ENCODE measurements at regions not wholly inside any gene's neighbourhood (a gene's known extent, or its start where the extent isn't known, plus 50 kb on each side); places are given as distances from the start of the nearest gene placed in this dataset.

GRCh38 chr20:52838510-52839241, 133.5 kb upstream of the TSHZ2 start:
- Histone ChIP-seq H3K4me3 (no peak overlapping the region), H3K4me1 (ENCODE audit: low read depth) (no peaks in the 10 kb centered on the region)
- no peak for TF ChIP-seq CTCF (IDR thresholded peaks at IDR 0.05; ENCODE audit: low read depth, low read length)

DNA sequence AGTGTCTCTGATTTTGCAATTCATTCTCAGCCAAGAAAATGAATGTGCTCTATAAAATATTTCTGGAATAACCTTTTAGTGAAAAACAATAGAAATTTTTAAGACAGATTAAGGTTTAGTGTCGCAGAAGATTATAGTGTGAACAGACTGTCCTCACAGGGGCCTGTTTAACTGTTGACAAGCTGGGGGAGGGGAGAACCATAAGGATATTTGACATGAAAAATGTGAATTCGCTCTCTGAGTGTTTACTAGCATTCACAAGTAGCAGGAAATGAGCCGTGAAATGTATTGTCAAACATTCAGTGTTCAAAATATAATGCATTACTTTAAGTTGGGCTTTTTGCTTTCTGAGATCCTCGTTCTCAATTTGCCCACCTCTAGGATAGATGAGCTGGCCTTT, 134.8 kb upstream of the TSHZ2 start:
- no peak overlapping the region for H3K4me3 ChIP-seq
- no peak for DNase-seq (ENCODE audit: low read depth in 1 of 2, low spot score in 1 of 2)
- H3K36me3 ChIP-seq: no peaks in the 10 kb centered on the region
- no peaks in the 10 kb centered on the region for H3K4me1 ChIP-seq (ENCODE audit: low read depth)
- TF ChIP-seq CTCF (IDR thresholded peaks at IDR 0.05; ENCODE audit: low read depth, low read length): no peak
- no peaks in the 10 kb centered on the region for H3K27me3 ChIP-seq
- H3K27ac ChIP-seq: no peak overlapping the region
- H3K9me3 ChIP-seq (ENCODE audit: low read depth): no peaks in the 10 kb centered on the region

More at GRCh38 chr20:52838510-52839241, 133.5 kb upstream of the TSHZ2 start:
- Histone ChIP-seq H3K27me3 (no peaks in the 10 kb centered on the region), H3K27ac (no peak overlapping the region), H3K36me3 (no peaks in the 10 kb centered on the region), H3K9me3 (ENCODE audit: low read depth) (no peaks in the 10 kb centered on the region)
- no peak for DNase-seq (ENCODE audit: low read depth in 1 of 2, low spot score in 1 of 2)

DNA sequence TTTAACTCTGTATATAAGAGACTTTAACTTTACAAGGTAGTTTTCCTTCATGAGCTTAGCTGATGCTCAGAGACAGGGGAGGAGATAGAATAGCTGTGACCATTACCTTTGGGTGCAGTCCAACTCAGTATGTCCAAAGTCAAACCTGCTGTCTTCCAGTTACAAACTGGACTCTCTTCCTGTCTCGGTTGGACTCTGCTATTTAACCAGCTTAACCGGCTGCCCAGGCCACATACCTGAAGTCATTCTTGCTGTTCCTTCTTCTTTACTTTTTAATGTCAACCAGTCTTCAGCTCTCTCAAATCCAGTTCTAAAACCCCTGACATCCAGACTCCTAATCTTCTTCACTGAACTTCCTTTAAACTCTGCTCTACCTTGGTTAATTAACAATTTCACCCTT, 138.3 kb upstream of the TSHZ2 start:
- no peak for TF ChIP-seq CTCF (IDR thresholded peaks at IDR 0.05; ENCODE audit: low read depth, low read length)
- H3K4me3 ChIP-seq: no peak overlapping the region
- no peak for DNase-seq (ENCODE audit: low read depth in 1 of 2, low spot score in 1 of 2)
- no peaks in the 10 kb centered on the region for H3K36me3 ChIP-seq
- H3K27me3 ChIP-seq: no peaks in the 10 kb centered on the region
- no peak overlapping the region for H3K27ac ChIP-seq
- no peaks in the 10 kb centered on the region for H3K4me1 ChIP-seq (ENCODE audit: low read depth)
- no peaks in the 10 kb centered on the region for H3K9me3 ChIP-seq (ENCODE audit: low read depth)

GRCh38 chr20:52832151-52832774, 139.9 kb upstream of the TSHZ2 start:
- no peak for DNase-seq (ENCODE audit: low read depth in 1 of 2, low spot score in 1 of 2)
- Histone ChIP-seq H3K36me3 (no peaks in the 10 kb centered on the region), H3K9me3 (ENCODE audit: low read depth) (no peaks in the 10 kb centered on the region), H3K4me3 (no peak overlapping the region), H3K27me3 (no peaks in the 10 kb centered on the region), H3K4me1 (ENCODE audit: low read depth) (no peaks in the 10 kb centered on the region), H3K27ac (no peak overlapping the region)
- no peak for TF ChIP-seq CTCF (IDR thresholded peaks at IDR 0.05; ENCODE audit: low read depth, low read length)

GRCh38 chr20:52830598-52830997, 141.6 kb upstream of the TSHZ2 start:
- no peak overlapping the region for H3K27ac ChIP-seq
- no peaks in the 10 kb centered on the region for H3K36me3 ChIP-seq
- H3K9me3 ChIP-seq (ENCODE audit: low read depth): no peaks in the 10 kb centered on the region
- no peak for DNase-seq (ENCODE audit: low read depth in 1 of 2, low spot score in 1 of 2)
- H3K4me1 ChIP-seq (ENCODE audit: low read depth): no peaks in the 10 kb centered on the region
- no peak for TF ChIP-seq CTCF (IDR thresholded peaks at IDR 0.05; ENCODE audit: low read depth, low read length)
- no peaks in the 10 kb centered on the region for H3K27me3 ChIP-seq
- H3K4me3 ChIP-seq: no peak overlapping the region

All from cardiac muscle cell (in vitro differentiated cells and primary cell).